ENCODE measurements at regions not wholly inside any gene's neighbourhood (a gene's known extent, or its start where the extent isn't known, plus 50 kb on each side); places are given as distances from the start of the nearest gene placed in this dataset.

- DNase-seq (ENCODE audit: low spot score) (no peak), ATAC-seq (ENCODE audit: low FRiP score) (no peak)
- TF ChIP-seq, protein P1, sequence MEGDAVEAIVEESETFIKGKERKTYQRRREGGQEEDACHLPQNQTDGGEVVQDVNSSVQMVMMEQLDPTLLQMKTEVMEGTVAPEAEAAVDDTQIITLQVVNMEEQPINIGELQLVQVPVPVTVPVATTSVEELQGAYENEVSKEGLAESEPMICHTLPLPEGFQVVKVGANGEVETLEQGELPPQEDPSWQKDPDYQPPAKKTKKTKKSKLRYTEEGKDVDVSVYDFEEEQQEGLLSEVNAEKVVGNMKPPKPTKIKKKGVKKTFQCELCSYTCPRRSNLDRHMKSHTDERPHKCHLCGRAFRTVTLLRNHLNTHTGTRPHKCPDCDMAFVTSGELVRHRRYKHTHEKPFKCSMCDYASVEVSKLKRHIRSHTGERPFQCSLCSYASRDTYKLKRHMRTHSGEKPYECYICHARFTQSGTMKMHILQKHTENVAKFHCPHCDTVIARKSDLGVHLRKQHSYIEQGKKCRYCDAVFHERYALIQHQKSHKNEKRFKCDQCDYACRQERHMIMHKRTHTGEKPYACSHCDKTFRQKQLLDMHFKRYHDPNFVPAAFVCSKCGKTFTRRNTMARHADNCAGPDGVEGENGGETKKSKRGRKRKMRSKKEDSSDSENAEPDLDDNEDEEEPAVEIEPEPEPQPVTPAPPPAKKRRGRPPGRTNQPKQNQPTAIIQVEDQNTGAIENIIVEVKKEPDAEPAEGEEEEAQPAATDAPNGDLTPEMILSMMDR (IDR thresholded peaks at IDR 0.05): no peak
Measured at GRCh38 chr5:30030101-30030500, 1163.4 kb upstream of the CDH6 start.

DNA sequence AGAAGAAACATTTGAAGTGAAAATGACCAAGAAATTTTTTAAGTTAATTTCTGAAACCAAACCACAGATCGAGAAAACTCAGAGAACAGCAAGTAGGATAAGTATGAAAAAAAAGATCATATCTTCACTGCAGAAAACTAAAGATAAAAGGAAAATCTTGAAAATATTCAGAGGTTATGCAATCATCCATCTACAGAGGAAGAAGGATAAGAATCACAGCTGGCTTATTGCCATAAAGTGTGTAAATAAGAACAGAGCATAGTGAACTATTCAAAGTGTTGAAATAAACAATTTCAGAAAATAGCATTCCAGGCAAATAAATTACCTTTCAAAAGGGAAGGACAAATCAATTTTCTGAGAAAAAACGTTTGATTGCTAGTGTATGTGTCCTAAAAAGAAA, 1191.7 kb upstream of the CDH6 start:
- no peak for ATAC-seq (ENCODE audit: low FRiP score)
- TF ChIP-seq, protein P1 (IDR thresholded peaks at IDR 0.05): no peak
- no peak for DNase-seq (ENCODE audit: low spot score)

GRCh38 chr5:30000231-30000630, 1193.3 kb upstream of the CDH6 start:
- ATAC-seq (ENCODE audit: low FRiP score): no peak
- TF ChIP-seq, protein P1 (IDR thresholded peaks at IDR 0.05): no peak
- DNase-seq (ENCODE audit: low spot score): no peak

- ATAC-seq (ENCODE audit: low FRiP score) (no peak), DNase-seq (ENCODE audit: low spot score) (no peak)
- TF ChIP-seq, protein P1 (IDR thresholded peaks at IDR 0.05): no peak
Measured at GRCh38 chr5:29995154-29995553, 1198.3 kb upstream of the CDH6 start.

DNA sequence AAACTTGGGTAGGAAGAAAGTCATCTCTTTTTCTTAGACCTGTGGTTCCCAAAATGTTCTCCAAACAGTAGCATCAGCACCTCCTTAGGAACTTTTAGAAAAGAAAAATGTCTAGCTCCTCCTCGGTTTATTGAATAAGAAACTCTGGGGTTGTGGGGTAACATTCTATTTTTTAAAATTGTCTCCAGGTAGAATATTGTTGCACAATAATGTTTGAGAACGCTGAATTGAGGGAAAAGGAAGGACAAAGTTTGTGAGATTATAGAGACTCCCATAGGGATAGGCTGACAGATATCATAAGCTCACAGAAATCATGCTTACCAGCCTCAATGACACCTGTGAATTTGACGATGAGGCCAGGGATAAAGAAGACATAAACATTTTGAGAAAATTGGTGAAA, 1199.0 kb upstream of the CDH6 start:
- DNase-seq (ENCODE audit: low spot score): no peak
- no peak for ATAC-seq (ENCODE audit: low FRiP score)
- TF ChIP-seq, protein P1 (IDR thresholded peaks at IDR 0.05): no peak

GRCh38 chr5:29993286-29993685, 1200.2 kb upstream of the CDH6 start:
- DNase-seq (ENCODE audit: low spot score) (no peak), ATAC-seq (ENCODE audit: low FRiP score) (no peak)
- TF ChIP-seq, protein P1 (IDR thresholded peaks at IDR 0.05): no peak

DNA sequence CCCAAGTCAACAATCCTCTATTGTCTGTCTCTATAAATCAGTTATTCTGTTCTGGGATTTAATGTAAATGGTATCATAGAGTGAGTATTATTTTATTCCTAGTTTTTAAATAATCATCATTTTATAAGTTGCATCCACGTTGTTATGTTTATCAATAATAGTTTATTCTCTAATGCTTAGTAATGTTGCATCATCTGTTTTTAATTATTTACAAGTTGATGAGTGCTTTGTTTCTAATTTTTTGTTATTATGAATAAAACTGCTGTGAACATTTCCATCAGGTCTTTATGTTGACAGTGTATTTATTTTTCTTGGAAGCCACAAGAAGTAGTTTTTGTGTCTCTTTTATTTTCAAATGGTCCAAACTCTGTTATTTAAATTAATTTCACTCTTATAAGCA, 1201.2 kb upstream of the CDH6 start:
- TF ChIP-seq, protein P1 (IDR thresholded peaks at IDR 0.05): no peak
- DNase-seq (ENCODE audit: low spot score) (no peak), ATAC-seq (ENCODE audit: low FRiP score) (no peak)
